ENCODE measurements at regions not wholly inside any gene's neighbourhood (a gene's known extent, or its start where the extent isn't known, plus 50 kb on each side); places are given as distances from the start of the nearest gene placed in this dataset.

DNA sequence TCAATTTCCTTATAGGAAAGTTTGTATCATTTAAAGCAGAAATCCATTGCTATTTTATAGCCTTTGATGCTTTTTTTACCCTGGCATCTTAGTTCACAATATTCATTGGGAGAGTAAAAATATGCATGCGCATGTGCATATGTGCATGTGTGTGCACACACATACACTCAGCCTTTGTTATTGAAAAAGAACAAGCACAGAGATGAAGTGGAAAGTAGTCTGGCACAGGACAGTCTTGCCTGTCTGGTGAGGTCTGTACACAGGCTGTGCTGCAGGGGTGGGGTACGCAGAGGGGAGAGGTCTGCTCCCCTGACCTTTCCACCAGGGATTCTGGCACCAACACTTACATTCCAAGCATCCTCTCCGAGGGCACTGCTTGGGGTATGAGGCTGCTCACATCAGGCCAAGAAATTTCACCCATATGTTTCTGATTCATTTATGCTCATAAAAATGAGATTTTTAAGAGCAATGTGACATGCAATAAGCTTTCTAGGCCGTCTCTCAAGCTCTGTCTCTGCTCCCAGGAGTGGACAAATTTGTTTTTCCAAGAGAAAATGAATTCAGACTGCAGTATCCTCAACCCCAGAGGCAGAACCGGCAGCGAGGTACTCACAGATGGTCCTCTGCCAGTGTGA, 237.2 kb downstream of the INSIG2 start:
- DNase-seq (ENCODE audit: low read depth in 3 of 3), result no peak

DNA sequence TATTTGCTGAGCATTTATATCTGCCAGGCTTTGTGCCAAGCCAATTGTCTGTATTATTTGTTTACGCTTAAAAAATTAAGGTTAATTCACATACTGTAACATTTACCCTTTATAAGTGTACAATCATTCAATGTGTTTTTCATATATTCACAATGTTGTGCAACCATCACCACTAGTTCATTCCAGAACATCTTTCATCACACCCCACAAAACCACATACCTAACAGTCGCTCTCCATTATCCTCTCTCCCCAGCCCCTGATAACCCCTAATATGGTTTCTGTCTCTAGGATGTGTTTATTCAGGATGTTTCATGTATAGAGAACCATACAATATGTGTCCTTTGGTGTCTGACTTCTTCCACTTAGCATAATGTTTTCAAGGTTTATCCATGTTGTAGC, 234.1 kb downstream of the INSIG2 start:
- no peak for DNase-seq (ENCODE audit: low read depth in 3 of 3)

GRCh38 chr2:118321432-118322105, 233.3 kb downstream of the INSIG2 start:
- no peak for DNase-seq (ENCODE audit: low read depth in 3 of 3)

GRCh38 chr2:118320658-118321057, 232.4 kb downstream of the INSIG2 start:
- no peak for DNase-seq (ENCODE audit: low read depth in 3 of 3)

DNA sequence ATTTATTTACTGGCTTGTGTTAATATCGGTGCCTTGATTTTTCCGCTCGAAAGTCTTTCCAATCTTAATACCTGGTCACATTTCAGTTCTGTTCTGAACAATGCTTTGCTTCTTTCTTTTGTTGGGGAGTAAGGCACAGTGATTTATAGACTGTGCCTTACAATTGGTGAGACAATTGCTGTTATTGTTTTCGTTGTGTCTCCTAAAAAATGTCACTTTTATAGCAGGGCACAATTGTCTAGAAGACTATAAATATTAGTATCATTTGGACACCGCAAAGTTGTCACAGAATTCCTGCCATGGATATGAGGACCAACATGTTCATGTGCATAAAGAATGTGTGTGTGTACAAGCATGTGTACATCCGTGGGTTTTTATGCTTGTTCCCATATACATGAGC, 231.9 kb downstream of the INSIG2 start:
- no peak for DNase-seq (ENCODE audit: low read depth in 3 of 3)

DNA sequence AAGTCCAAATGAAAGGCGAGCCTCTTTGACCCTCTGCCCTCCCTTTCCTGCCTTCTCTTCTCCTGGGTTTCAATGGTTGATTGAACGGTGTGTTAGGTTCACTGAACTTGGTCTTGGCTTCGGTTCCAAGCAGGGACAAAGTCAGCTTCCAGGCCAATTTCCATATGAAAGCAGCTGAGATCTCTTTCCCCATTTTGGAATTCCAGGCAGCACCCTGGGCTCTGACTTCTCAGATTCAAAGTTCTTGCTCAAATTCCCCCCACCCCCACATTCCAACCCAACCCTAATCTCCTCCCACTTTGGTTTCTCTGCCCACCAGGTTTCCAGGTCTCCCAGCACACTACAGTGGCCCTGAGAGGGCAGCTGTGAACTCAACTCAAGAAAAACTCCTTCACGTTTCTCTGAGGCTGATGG, 231.0 kb downstream of the INSIG2 start:
- no peak for DNase-seq (ENCODE audit: low read depth in 3 of 3)

- DNase-seq (ENCODE audit: low read depth in 3 of 3), result no peak
Observed at GRCh38 chr2:118315606-118316005, 227.3 kb downstream of the INSIG2 start.

GRCh38 chr2:118312969-118313756, 224.9 kb downstream of the INSIG2 start:
- DNase-seq (ENCODE audit: low read depth in 3 of 3), result no peak

GRCh38 chr2:118310681-118311429, 222.6 kb downstream of the INSIG2 start:
- no peak for DNase-seq (ENCODE audit: low read depth in 3 of 3)

DNA sequence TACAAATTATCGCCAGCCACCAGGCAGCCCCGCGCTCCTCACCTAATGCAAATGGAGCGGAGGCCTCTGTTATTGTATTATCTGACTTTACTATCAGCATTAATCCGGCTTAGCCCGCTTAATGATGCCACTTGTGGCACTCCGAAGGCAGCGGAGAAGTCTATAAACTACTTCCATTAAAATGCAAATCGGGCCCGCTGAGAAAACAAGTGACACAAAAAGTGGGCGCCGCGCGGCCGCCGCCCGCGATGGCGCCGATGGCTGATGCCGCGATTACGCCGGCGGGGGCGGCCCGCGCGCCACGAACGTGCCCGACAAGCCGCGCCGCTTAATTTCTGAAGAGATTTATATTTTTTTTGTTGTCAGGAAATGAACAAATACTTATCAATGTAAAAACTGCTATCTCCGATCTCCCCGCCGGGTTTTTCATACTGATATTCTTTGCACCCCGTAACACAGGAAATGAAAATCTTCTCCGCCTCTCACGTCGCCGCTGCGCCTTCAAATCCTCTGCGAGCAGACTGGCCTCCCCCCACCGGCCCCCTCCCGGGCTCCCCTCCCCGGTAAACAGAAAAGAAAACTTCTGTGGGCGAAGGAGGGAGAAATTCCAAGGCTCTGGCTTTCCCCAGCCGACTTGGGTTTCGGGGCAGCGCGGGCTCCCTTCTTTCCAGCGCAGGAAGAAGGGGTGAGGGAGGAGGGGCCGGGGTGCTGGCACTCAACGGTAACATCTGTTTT, 221.8 kb downstream of the INSIG2 start:
- DNase-seq (ENCODE audit: low read depth in 3 of 3), result peak; percentile 36 to 57 (median 46)

GRCh38 chr2:118309257-118309945, 221.1 kb downstream of the INSIG2 start:
- DNase-seq (ENCODE audit: low read depth in 3 of 3), result no peak

DNA sequence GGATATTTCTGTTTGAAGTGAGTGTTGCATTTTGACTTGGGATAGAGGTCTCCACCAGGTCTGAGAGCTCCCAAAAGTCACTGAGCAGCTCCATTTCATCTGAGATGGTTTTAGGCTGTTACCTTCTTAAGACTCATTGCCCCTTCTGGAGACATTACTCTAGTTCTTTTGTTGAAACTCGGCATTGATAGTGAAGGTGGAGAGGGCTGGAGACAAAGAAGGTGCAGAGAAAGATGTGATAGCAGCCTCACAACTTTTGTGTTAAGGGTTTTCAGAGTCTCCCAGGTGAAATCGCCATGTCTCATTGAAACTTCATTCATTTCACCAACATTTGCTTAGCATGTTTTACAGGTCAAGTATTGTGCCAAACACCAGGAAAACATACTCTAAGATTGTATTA, 219.6 kb downstream of the INSIG2 start:
- DNase-seq (ENCODE audit: low read depth in 3 of 3), result no peak

GRCh38 chr2:118301248-118301647, 213.0 kb downstream of the INSIG2 start:
- DNase-seq (ENCODE audit: low read depth in 3 of 3), result no peak

- no peak for DNase-seq (ENCODE audit: low read depth in 3 of 3)
Observed at GRCh38 chr2:118300832-118301231, 212.6 kb downstream of the INSIG2 start.

GRCh38 chr2:118296663-118297062, 208.4 kb downstream of the INSIG2 start:
- no peak for DNase-seq (ENCODE audit: low read depth in 3 of 3)

- no peak for DNase-seq (ENCODE audit: low read depth in 3 of 3)
Observed at GRCh38 chr2:118295592-118296390, 207.5 kb downstream of the INSIG2 start.

DNA sequence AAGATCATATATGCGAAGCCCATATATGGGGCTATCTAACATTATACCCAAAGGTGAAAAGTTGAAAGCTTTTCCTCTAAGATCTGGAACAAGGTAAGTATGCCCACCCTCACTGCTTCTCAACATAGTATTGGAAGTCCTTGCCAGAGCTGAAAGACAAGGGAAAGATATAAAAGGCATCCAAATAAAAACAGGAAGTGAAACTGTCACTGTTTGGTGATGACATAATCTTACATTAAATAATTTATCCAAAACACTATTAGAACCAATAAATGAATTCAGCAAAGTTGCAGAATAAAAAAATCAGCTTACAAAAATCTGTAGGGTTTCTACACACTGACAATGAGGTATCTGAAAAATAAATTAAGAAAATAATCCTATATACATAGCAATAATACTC, 205.8 kb downstream of the INSIG2 start:
- DNase-seq (ENCODE audit: low read depth in 3 of 3), result no peak

GRCh38 chr2:118292991-118293390, 204.7 kb downstream of the INSIG2 start:
- no peak for DNase-seq (ENCODE audit: low read depth in 3 of 3)

- DNase-seq (ENCODE audit: low read depth in 3 of 3), result no peak
Observed at GRCh38 chr2:118291251-118291880, 203.1 kb downstream of the INSIG2 start.

All from stimulated activated CD4-positive, alpha-beta T cell treated with anti-CD3 and anti-CD28 coated beads, TNF-alpha, amount 100 ng/mL, for 48 hours (primary cell).